NOMO-1 treated with dmso at 0.1 percent for 144 hours (cell line): ENCODE measurements at regions not wholly inside any gene's neighbourhood (a gene's known extent, or its start where the extent isn't known, plus 50 kb on each side); places are given as distances from the start of the nearest gene placed in this dataset.
A peak's percentile ranks its signal among the peaks of the same experiment; 100 is the strongest.
"Not testable (repeated sequence)": the region's sequence is repeated elsewhere in the genome, so short reads cannot be mapped to it uniquely, and the experiment has no call there.

ENCODE experiments used
- DNase-seq: peaks from one replicate; lab custom pipeline; 2025; ENCODE audit not compliant: unreplicated experiment; lab: John Stamatoyannopoulos, UW

GRCh38 chr15:38002883-38003477 is 68.5 kb downstream of the TMCO5A start:
- DNase-seq, result no peak

GRCh38 chr15:38004218-38004861 is 69.9 kb downstream of the TMCO5A start:
- DNase-seq, result no peak

GRCh38 chr15:38005953-38006808 is 71.7 kb downstream of the TMCO5A start:
- no peak for DNase-seq

- DNase-seq, result no peak
Observed at GRCh38 chr15:38010395-38010794, 76.0 kb downstream of the TMCO5A start.

- DNase-seq, result no peak
Observed at GRCh38 chr15:38012894-38013293, 78.5 kb downstream of the TMCO5A start.

- DNase-seq, result no peak
Observed at GRCh38 chr15:38017721-38018120, 83.3 kb downstream of the TMCO5A start.

- peak; percentile 39 for DNase-seq
Observed at GRCh38 chr15:38019066-38019465, 84.6 kb downstream of the TMCO5A start.

GRCh38 chr15:38021259-38021658 is 86.8 kb downstream of the TMCO5A start:
- no peak for DNase-seq

GRCh38 chr15:38024293-38025091 is 90.1 kb downstream of the TMCO5A start:
- no peak for DNase-seq

- DNase-seq, result not testable (repeated sequence)
Observed at GRCh38 chr15:38025656-38026055, 91.2 kb downstream of the TMCO5A start.

- no peak for DNase-seq
Observed at GRCh38 chr15:38028869-38029268, 94.4 kb downstream of the TMCO5A start.

GRCh38 chr15:38029736-38030135 is 95.3 kb downstream of the TMCO5A start:
- DNase-seq, result no peak

GRCh38 chr15:38030609-38031008 is 96.2 kb downstream of the TMCO5A start:
- DNase-seq, result no peak

GRCh38 chr15:38035701-38036100 is 101.3 kb downstream of the TMCO5A start:
- DNase-seq, result no peak

GRCh38 chr15:38036790-38037338 is 102.4 kb downstream of the TMCO5A start:
- DNase-seq, result no peak

- DNase-seq, result no peak
Observed at GRCh38 chr15:38038659-38039442, 104.4 kb downstream of the TMCO5A start.

GRCh38 chr15:38040615-38041014 is 106.2 kb downstream of the TMCO5A start:
- DNase-seq, result no peak

- DNase-seq, result no peak
Observed at GRCh38 chr15:38041576-38041975, 107.1 kb downstream of the TMCO5A start.

- DNase-seq, result no peak
Observed at GRCh38 chr15:38042211-38042610, 107.8 kb downstream of the TMCO5A start.
